Right forelimb (tissue), 1 donor: ENCODE measurements at regions not wholly inside any gene's neighbourhood (a gene's known extent, or its start where the extent isn't known, plus 50 kb on each side); places are given as distances from the start of the nearest gene placed in this dataset.
"Not testable (repeated sequence)": the region's sequence is repeated elsewhere in the genome, so short reads cannot be mapped to it uniquely, and the experiment has no call there.

Experiments
- DNase-seq: peaks from one replicate; pipeline ENCODE4 v3.0.0-alpha.2; 2018

- DNase-seq = no peak
These were observed 883.5 kb downstream of the IGSF11 start for GRCh38 chr3:118151164-118151563.

- DNase-seq = not testable (repeated sequence)
These were observed 871.7 kb downstream of the IGSF11 start for GRCh38 chr3:118162627-118163588.

- DNase-seq = no peak
These were observed 869.2 kb downstream of the IGSF11 start for GRCh38 chr3:118165413-118165812.

- no peak for DNase-seq
These were observed 867.1 kb downstream of the IGSF11 start for GRCh38 chr3:118167571-118167970.

GRCh38 chr3:118168175-118168574, 866.5 kb downstream of the IGSF11 start:
- DNase-seq = no peak

- no peak for DNase-seq
These were observed 863.3 kb downstream of the IGSF11 start for GRCh38 chr3:118171236-118171852.

- no peak for DNase-seq
These were observed 853.8 kb downstream of the IGSF11 start for GRCh38 chr3:118180853-118181252.

- no peak for DNase-seq
These were observed 853.4 kb downstream of the IGSF11 start for GRCh38 chr3:118181274-118181673.

GRCh38 chr3:118186051-118186450, 848.6 kb downstream of the IGSF11 start:
- DNase-seq = no peak

- no peak for DNase-seq
These were observed 847.4 kb downstream of the IGSF11 start for GRCh38 chr3:118187221-118187620.

- no peak for DNase-seq
These were observed 838.5 kb downstream of the IGSF11 start for GRCh38 chr3:118196183-118196582.

- DNase-seq = no peak
These were observed 835.6 kb downstream of the IGSF11 start for GRCh38 chr3:118199044-118199443.

- DNase-seq = no peak
These were observed 830.5 kb downstream of the IGSF11 start for GRCh38 chr3:118204052-118204656.

GRCh38 chr3:118207271-118207670, 827.4 kb downstream of the IGSF11 start:
- DNase-seq = no peak

GRCh38 chr3:118208642-118209041, 826.0 kb downstream of the IGSF11 start:
- DNase-seq = no peak

GRCh38 chr3:118213892-118214291, 820.8 kb downstream of the IGSF11 start:
- DNase-seq = no peak

GRCh38 chr3:118226206-118226605, 808.4 kb downstream of the IGSF11 start:
- DNase-seq = no peak

- DNase-seq = no peak
These were observed 807.5 kb downstream of the IGSF11 start for GRCh38 chr3:118227191-118227590.

GRCh38 chr3:118228151-118228550, 806.5 kb downstream of the IGSF11 start:
- no peak for DNase-seq

- DNase-seq = no peak
These were observed 805.5 kb downstream of the IGSF11 start for GRCh38 chr3:118229196-118229595.

- DNase-seq = no peak
These were observed 803.1 kb downstream of the IGSF11 start for GRCh38 chr3:118231578-118231977.

GRCh38 chr3:118239253-118239652, 795.4 kb downstream of the IGSF11 start:
- no peak for DNase-seq

- DNase-seq = no peak
These were observed 789.9 kb downstream of the IGSF11 start for GRCh38 chr3:118244761-118245160.

GRCh38 chr3:118245312-118245711, 789.3 kb downstream of the IGSF11 start:
- no peak for DNase-seq
